ENCODE measurements at regions not wholly inside any gene's neighbourhood (a gene's known extent, or its start where the extent isn't known, plus 50 kb on each side); places are given as distances from the start of the nearest gene placed in this dataset.

- Mint-ChIP-seq H3K9me3 (ENCODE audit: unreplicated experiment) (no peaks in the 10 kb centered on the region), H3K27ac (ENCODE audit: unreplicated experiment) (no peak overlapping the region)
Observed at GRCh38 chr10:94276140-94276539, 86.6 kb downstream of the NOC3L start.

GRCh38 chr10:94277450-94277849 lies 85.3 kb downstream of the NOC3L start:
- H3K27me3 Mint-ChIP-seq (ENCODE audit: unreplicated experiment) = no peaks in the 10 kb centered on the region
- no peak for DNase-seq
- H3K4me1 Mint-ChIP-seq (ENCODE audit: low read depth, unreplicated experiment) = no peaks in the 10 kb centered on the region
- no peaks in the 10 kb centered on the region for H3K36me3 Mint-ChIP-seq (ENCODE audit: unreplicated experiment)
- no peaks in the 10 kb centered on the region for H3K9me3 Mint-ChIP-seq (ENCODE audit: unreplicated experiment)
- H3K4me3 Mint-ChIP-seq (ENCODE audit: unreplicated experiment) = no peak overlapping the region
- no peak for TF ChIP-seq CTCF (IDR thresholded peaks at IDR 0.05; ENCODE audit: partially characterized antibody, unreplicated experiment)
- no peak overlapping the region for H3K27ac Mint-ChIP-seq (ENCODE audit: unreplicated experiment)

More at GRCh38 chr10:94276140-94276539, 86.6 kb downstream of the NOC3L start:
- H3K36me3 Mint-ChIP-seq (ENCODE audit: unreplicated experiment) = peaks cover 1% of the 10 kb centered on the region
- H3K4me3 Mint-ChIP-seq (ENCODE audit: unreplicated experiment) = no peak overlapping the region
- H3K4me1 Mint-ChIP-seq (ENCODE audit: low read depth, unreplicated experiment) = no peaks in the 10 kb centered on the region
- TF ChIP-seq CTCF (IDR thresholded peaks at IDR 0.05; ENCODE audit: partially characterized antibody, unreplicated experiment) = no peak
- DNase-seq = no peak
- no peaks in the 10 kb centered on the region for H3K27me3 Mint-ChIP-seq (ENCODE audit: unreplicated experiment)

- no peak overlapping the region for H3K4me3 Mint-ChIP-seq (ENCODE audit: unreplicated experiment)
- peak; percentile 91 for TF ChIP-seq CTCF (IDR thresholded peaks at IDR 0.05; ENCODE audit: partially characterized antibody, unreplicated experiment)
- H3K27ac Mint-ChIP-seq (ENCODE audit: unreplicated experiment) = no peak overlapping the region
- H3K9me3 Mint-ChIP-seq (ENCODE audit: unreplicated experiment) = no peaks in the 10 kb centered on the region
- no peaks in the 10 kb centered on the region for H3K36me3 Mint-ChIP-seq (ENCODE audit: unreplicated experiment)
- no peaks in the 10 kb centered on the region for H3K27me3 Mint-ChIP-seq (ENCODE audit: unreplicated experiment)
- H3K4me1 Mint-ChIP-seq (ENCODE audit: low read depth, unreplicated experiment) = no peaks in the 10 kb centered on the region
- peak; percentile 81 for DNase-seq
Observed at GRCh38 chr10:94279835-94280709, 82.7 kb downstream of the NOC3L start.

- H3K36me3 Mint-ChIP-seq (ENCODE audit: unreplicated experiment) = no peaks in the 10 kb centered on the region
- H3K27me3 Mint-ChIP-seq (ENCODE audit: unreplicated experiment) = no peaks in the 10 kb centered on the region
- H3K4me3 Mint-ChIP-seq (ENCODE audit: unreplicated experiment) = no peak overlapping the region
- H3K9me3 Mint-ChIP-seq (ENCODE audit: unreplicated experiment) = no peaks in the 10 kb centered on the region
- TF ChIP-seq CTCF (IDR thresholded peaks at IDR 0.05; ENCODE audit: partially characterized antibody, unreplicated experiment) = no peak
- no peak overlapping the region for H3K27ac Mint-ChIP-seq (ENCODE audit: unreplicated experiment)
- DNase-seq = no peak
- no peaks in the 10 kb centered on the region for H3K4me1 Mint-ChIP-seq (ENCODE audit: low read depth, unreplicated experiment)
Observed at GRCh38 chr10:94281654-94282053, 81.1 kb downstream of the NOC3L start.

- Mint-ChIP-seq H3K27ac (ENCODE audit: unreplicated experiment) (no peak overlapping the region), H3K36me3 (ENCODE audit: unreplicated experiment) (no peaks in the 10 kb centered on the region), H3K4me3 (ENCODE audit: unreplicated experiment) (no peak overlapping the region), H3K27me3 (ENCODE audit: unreplicated experiment) (no peaks in the 10 kb centered on the region), H3K4me1 (ENCODE audit: low read depth, unreplicated experiment) (no peaks in the 10 kb centered on the region), H3K9me3 (ENCODE audit: unreplicated experiment) (no peaks in the 10 kb centered on the region)
- no peak for DNase-seq
- TF ChIP-seq CTCF (IDR thresholded peaks at IDR 0.05; ENCODE audit: partially characterized antibody, unreplicated experiment) = no peak
Observed at GRCh38 chr10:94282369-94282768, 80.4 kb downstream of the NOC3L start.

All from glutamatergic neuron (in vitro differentiated cells).